GM21786 (cell line): ENCODE measurements at regions not wholly inside any gene's neighbourhood (a gene's known extent, or its start where the extent isn't known, plus 50 kb on each side); places are given as distances from the start of the nearest gene placed in this dataset.
A peak's percentile ranks its signal among the peaks of the same experiment; 100 is the strongest.
"Not testable (repeated sequence)": the region's sequence is repeated elsewhere in the genome, so short reads cannot be mapped to it uniquely, and the experiment has no call there.

Experiments used
- ATAC-seq: cut with Tn5 transposase; IDR thresholded peaks from one replicate; pipeline ENCODE4 v1.9.1; 2021; ENCODE audit not compliant: unreplicated experiment

- no peak for ATAC-seq
Measured at GRCh38 chrX:55142206-55142918, 53.5 kb downstream of the PAGE2 start.

DNA sequence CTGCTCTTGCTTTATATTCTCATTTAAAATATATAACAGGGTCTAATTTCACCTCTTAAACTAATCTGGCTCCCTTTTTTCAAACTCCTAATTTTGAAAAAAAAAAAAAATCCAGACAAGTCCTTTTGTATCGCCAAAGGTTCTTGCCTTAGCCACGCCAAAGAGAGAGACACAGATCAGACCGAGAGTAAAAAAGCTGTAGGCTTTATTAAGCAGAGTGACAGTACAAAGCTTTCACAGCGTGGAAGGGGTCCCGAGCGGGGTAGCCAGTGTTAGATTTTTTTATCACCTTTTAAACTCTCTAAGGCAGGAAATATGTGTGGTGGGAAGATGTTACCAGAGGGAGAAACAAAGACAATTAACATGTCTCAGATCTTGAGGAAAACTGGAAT is 54.1 kb downstream of the PAGE2 start:
- ATAC-seq, result no peak

GRCh38 chrX:55143621-55144020 is 54.8 kb downstream of the PAGE2 start:
- ATAC-seq, result no peak

- ATAC-seq, result no peak
Measured at GRCh38 chrX:55144697-55145096, 55.9 kb downstream of the PAGE2 start.

- ATAC-seq, result no peak
Measured at GRCh38 chrX:55149242-55149641, 60.4 kb downstream of the PAGE2 start.

GRCh38 chrX:55151199-55151598 is 62.4 kb downstream of the PAGE2 start:
- ATAC-seq, result no peak

DNA sequence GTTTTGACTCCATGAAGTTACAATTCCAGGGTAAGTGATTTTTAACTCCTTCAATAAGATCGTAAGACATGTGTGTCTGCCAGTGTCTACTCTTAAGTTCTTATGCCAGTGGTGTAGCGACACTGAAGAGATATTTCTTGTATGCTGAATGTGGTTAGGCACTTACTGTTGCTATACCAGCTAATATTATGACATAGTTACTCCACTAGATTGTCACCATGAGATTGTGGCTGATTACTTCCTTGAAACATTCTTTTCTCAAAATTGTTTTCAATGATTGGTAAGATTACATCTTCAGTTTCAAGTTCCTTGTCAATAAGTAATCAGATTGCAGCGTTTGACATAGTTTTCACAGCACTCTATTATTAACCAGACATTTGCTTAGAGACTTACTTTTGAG is 60.6 kb upstream of the PAGE5 start:
- ATAC-seq, result no peak

- peak; percentile 92 for ATAC-seq
Measured at GRCh38 chrX:55160685-55161552, 59.2 kb upstream of the PAGE5 start.

DNA sequence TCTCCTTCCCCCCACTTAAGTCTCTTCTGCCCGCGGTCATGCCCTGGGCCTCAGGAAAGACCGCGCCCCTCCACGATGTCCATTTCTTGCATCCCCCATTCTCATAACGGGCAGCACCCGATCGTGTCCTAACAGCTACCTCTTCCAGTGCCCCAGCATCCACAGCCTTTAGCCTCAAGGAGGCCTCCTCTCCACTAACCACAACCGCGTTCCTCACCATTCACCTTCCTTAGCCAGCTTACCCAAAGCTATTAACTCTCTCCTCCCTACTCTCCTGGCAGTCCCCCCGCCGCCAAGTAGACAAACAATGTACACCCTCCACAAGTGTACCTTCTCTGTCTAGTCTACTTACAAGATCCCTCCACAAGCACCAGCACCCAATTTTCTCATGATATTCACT is 58.6 kb upstream of the PAGE5 start:
- ATAC-seq, result no peak

DNA sequence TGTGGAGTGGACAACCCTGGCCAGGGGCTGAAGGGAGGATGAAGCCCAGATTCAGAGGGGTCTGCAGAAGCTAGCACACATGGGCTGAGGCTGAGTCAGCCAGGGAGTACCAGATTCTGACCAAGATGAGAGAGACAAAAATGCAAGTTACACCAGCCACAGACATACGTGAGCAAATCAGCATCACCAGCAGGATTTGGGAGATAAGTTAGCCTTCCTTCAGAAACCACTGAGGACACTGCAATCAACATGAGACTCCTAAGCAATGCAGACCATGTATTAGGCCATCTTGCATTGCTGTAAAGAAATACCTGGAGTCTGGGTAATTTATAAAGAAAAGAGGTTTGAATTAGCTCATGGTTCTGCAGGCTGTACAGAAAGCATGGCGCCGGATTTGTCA is 57.0 kb upstream of the PAGE5 start:
- ATAC-seq, result no peak

DNA sequence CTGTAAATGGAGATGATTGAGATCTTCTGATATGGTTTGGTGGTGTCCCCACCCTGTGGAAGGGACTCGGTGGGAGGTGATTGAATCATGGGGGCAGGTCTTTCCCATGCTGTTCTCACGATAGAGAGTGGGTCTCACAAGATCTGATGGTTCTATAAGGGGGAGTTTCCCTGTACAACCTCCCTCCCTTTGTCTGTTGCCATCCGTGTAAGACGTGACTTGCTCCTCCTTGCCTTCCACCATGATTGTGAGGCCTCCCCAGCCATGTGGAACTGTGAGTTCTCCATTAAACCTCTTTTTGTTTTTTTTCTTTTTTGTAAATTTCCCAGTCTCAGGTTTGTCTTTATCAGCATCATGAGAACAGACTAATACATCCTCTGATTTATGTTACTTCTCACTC is 55.1 kb upstream of the PAGE5 start:
- ATAC-seq, result not testable (repeated sequence)

DNA sequence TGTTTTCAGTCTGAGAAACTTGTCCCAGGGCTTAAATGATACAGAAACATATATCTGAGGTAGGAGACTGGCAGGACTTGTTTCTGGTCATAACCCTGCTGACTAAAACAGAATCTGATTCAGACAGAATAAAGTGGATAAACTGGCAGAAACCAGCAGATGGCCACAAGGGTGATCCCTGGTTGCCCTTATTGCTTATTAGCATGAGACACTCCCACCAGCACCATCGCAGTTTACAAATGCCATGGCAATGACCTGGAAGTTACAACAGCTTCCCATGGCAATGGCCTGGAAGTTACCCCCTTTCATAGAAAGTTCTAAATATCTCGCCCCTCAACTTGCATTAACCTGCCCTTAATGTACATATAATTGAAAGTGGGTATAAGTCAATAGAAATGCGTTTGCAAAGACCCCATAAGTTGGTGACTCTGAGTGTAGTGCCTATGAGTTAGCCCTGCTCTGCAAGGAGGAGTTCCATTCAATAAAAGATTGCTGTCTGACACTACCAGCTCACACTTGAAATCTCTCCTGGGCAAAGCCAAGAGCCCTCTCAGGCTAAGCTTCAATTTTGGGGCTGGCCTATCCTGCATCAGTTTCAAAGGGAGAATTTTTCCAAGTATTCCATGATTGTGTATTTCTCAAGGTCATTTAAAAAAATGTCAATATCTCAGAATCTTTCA is 52.9 kb upstream of the PAGE5 start:
- ATAC-seq, result no peak

DNA sequence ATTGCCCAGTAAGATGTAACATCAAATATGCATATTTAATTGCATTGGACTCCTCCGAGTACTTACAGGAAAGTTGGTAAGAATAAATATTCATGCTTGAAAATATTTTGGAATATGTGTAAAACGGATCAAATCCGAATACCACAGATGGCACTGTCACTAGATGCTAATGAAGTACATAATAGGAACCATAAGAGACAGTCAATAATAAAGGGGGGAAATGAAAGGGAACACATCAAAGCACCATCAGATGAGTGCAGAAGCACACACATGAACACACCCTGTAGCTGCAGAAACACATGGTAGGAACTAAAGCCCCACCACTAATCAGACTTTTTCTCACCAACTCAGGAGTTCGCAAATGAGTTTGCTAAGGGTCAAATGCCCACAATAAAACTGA is 52.2 kb upstream of the PAGE5 start:
- ATAC-seq, result no peak

DNA sequence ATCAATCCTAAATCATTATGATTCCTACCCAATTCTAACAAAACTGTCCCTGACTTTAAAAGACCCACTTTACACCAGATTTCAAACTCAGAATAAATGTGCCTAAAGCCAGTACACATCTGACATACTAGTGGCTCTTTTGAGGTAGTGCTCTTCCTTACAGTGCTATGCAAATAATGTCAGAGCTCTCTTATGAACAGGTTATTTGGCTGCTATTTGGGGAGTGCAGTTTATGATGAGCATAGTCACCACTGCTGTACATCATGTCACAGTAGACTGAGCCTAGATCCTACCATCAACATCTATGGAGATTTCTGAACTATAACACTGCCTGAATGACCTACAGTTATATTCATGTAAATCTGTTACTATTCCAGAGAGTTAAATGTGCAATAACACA is 50.4 kb upstream of the PAGE5 start:
- ATAC-seq, result no peak
